ENCODE measurements at regions not wholly inside any gene's neighbourhood (a gene's known extent, or its start where the extent isn't known, plus 50 kb on each side); places are given as distances from the start of the nearest gene placed in this dataset.

GRCh38 chr14:37791384-37792036 lies 196.1 kb downstream of the TTC6 start (continued):
- TF ChIP-seq RFXAP (CRISPR knock-in tag; IDR thresholded peaks at IDR 0.05; ENCODE audit: borderline replicate concordance): no peak; the same call in 1 of the 2 replicates
- no peak for TF ChIP-seq RFX1 (IDR thresholded peaks at IDR 0.05)
- peak; percentile 75; the same call in 1 of the 2 replicates for TF ChIP-seq HMGXB3 (CRISPR knock-in tag; IDR thresholded peaks at IDR 0.05; ENCODE audit: borderline replicate concordance)
- peak; percentile 96 for TF ChIP-seq ZNF331 (CRISPR knock-in tag; IDR thresholded peaks at IDR 0.05)
- TF ChIP-seq PCBP2 (optimal IDR thresholded peaks at IDR 0.05; ENCODE audit: low read depth, low read length, poor library complexity, severe bottlenecking): no peak
- TF ChIP-seq PHF21A (CRISPR knock-in tag; IDR thresholded peaks at IDR 0.05): peak; percentile 91; the same call in 1 of the 2 replicates
- peak; percentile 93; the same call in 1 of the 2 replicates for TF ChIP-seq ZKSCAN8 (CRISPR knock-in tag; IDR thresholded peaks at IDR 0.05; ENCODE audit: borderline replicate concordance)
- TF ChIP-seq ZBTB8A (CRISPR knock-in tag; IDR thresholded peaks at IDR 0.05; ENCODE audit: borderline replicate concordance, low read depth): no peak
- peak; percentile 34; the same call in 1 of the 2 replicates for TF ChIP-seq ZSCAN25 (CRISPR knock-in tag; IDR thresholded peaks at IDR 0.05)
- TF ChIP-seq, protein P1, sequence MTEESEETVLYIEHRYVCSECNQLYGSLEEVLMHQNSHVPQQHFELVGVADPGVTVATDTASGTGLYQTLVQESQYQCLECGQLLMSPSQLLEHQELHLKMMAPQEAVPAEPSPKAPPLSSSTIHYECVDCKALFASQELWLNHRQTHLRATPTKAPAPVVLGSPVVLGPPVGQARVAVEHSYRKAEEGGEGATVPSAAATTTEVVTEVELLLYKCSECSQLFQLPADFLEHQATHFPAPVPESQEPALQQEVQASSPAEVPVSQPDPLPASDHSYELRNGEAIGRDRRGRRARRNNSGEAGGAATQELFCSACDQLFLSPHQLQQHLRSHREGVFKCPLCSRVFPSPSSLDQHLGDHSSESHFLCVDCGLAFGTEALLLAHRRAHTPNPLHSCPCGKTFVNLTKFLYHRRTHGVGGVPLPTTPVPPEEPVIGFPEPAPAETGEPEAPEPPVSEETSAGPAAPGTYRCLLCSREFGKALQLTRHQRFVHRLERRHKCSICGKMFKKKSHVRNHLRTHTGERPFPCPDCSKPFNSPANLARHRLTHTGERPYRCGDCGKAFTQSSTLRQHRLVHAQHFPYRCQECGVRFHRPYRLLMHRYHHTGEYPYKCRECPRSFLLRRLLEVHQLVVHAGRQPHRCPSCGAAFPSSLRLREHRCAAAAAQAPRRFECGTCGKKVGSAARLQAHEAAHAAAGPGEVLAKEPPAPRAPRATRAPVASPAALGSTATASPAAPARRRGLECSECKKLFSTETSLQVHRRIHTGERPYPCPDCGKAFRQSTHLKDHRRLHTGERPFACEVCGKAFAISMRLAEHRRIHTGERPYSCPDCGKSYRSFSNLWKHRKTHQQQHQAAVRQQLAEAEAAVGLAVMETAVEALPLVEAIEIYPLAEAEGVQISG (CRISPR knock-in tag; IDR thresholded peaks at IDR 0.05): no peak
- no peak for TF ChIP-seq ZNF773 (CRISPR knock-in tag; IDR thresholded peaks at IDR 0.05; ENCODE audit: borderline replicate concordance)
- no peak for TF ChIP-seq ZNF142 (CRISPR knock-in tag; IDR thresholded peaks at IDR 0.05)
- TF ChIP-seq, protein P2, sequence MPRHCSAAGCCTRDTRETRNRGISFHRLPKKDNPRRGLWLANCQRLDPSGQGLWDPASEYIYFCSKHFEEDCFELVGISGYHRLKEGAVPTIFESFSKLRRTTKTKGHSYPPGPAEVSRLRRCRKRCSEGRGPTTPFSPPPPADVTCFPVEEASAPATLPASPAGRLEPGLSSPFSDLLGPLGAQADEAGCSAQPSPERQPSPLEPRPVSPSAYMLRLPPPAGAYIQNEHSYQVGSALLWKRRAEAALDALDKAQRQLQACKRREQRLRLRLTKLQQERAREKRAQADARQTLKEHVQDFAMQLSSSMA (CRISPR knock-in tag; IDR thresholded peaks at IDR 0.05): no peak
- no peak for TF ChIP-seq NFE2L2 (IDR thresholded peaks at IDR 0.05; ENCODE audit: low read length)
- TF ChIP-seq SIX1 (CRISPR knock-in tag; IDR thresholded peaks at IDR 0.05; ENCODE audit: borderline replicate concordance): peak; percentile 90
- no peak for TF ChIP-seq ZNF230 (CRISPR knock-in tag; IDR thresholded peaks at IDR 0.05)
